Fibroblast of pulmonary artery (primary cell): ENCODE measurements at regions not wholly inside any gene's neighbourhood (a gene's known extent, or its start where the extent isn't known, plus 50 kb on each side); places are given as distances from the start of the nearest gene placed in this dataset.
A peak's percentile ranks its signal among the peaks of the same experiment; 100 is the strongest.

ENCODE experiments used
- DNase-seq: peaks from one replicate; pipeline ENCODE4 v3.0.0-alpha.2; 2010; ENCODE audit warnings: low read depth
- H3K4me3 ChIP-seq: replicated peaks from 2 replicates; pipeline ENCODE4 v1.5.1; 2011; ENCODE audit warnings: low read depth, mild to moderate bottlenecking, control low read depth, low read length, moderate library complexity
- CTCF ChIP-seq: IDR thresholded peaks from 2 replicates; pipeline ENCODE4 v1.5.1; 2011; ENCODE audit warnings: mild to moderate bottlenecking, control low read depth, low read length, inconsistent platforms; ENCODE audit errors: missing control alignments

GRCh38 chr5:39652036-39652435 lies 227.3 kb upstream of the DAB2 start:
- H3K4me3 ChIP-seq = no peak overlapping the region
- TF ChIP-seq CTCF = no peak
- no peak for DNase-seq

DNA sequence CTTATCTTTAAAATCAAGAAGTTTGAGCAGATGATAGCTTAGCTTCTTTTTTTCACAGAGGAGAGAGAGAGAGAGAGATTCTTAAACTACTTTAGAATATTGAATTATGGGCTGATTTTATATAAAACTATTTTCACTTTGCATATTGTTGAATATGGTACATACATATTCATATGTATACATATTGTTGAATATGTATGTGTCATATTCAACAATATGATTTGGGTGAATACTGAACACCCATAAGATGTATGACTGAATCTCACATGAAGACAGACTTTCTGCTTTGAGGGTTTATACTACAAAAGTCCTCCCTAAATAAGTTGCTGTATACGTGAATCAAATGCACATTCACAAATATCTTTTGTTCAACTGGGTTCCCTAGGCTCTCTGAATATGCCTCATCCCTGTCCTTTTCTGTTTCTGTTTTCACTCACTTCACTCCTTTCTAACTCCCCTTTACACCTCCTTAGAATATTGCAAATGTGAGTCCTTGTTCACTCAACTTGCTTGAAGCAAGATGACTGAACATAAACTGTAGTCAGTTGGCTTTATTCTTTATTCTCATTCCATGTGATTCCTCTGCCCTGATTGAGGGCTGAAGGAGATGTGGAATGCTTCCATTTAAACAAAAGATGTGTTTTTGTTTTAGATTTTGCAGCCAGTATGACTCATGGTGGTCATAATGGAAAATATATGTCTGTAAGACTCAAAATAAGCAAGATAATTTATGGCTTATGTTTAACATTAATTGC lies 225.4 kb upstream of the DAB2 start:
- peak; percentile 28 for DNase-seq
- H3K4me3 ChIP-seq = no peak overlapping the region
- no peak for TF ChIP-seq CTCF

GRCh38 chr5:39648848-39649227 lies 224.1 kb upstream of the DAB2 start:
- H3K4me3 ChIP-seq = no peak overlapping the region
- TF ChIP-seq CTCF = no peak
- DNase-seq = no peak

- H3K4me3 ChIP-seq = no peak overlapping the region
- DNase-seq = no peak
- no peak for TF ChIP-seq CTCF
Measured at GRCh38 chr5:39648085-39648847, 223.5 kb upstream of the DAB2 start.

DNA sequence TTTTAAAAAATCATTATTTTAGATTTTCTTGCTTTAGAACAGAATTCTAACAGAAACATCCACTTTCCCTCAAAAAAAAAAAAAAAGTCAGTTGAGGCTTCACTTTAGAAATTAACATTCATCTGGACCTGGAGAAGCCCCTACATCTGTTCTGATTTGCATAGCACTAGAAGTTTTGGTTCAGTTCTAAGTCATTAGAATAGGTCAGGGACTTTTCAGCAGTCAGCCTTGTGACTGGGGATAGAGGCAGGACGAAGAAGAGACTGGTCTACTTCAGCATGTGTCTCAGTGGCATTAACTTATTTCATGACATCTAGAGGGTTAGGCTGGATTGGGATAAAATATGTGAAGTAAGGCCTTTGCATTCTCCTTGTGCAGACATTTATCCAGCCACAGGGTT lies 215.8 kb upstream of the DAB2 start:
- DNase-seq = no peak
- no peak for TF ChIP-seq CTCF

DNA sequence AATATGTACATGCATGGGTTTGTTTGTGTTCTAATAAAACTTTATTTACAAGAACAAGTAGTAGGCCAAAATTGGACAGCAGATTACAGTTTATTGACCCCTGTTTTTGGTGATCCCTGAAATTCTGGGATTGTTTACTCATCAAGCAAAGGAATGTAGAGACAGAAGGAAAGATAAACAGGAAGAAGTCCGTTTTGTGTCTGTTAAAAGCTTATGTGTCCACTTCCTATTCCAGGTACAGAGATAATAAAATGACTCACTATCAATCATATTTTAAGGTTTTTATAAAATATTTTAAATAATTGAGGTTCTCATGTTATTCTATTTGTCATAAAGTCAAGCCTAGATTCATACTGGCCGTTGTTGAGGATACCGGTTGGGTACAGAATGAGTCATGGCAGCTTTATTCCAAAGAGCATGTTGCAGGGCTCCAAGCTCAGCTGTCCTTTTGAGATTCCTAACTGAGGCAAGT lies 214.9 kb upstream of the DAB2 start:
- DNase-seq = peak; percentile 31
- TF ChIP-seq CTCF = no peak
- H3K4me3 ChIP-seq = no peak overlapping the region

More for the DNA sequence above, 215.8 kb upstream of the DAB2 start:
- H3K4me3 ChIP-seq = no peak overlapping the region
